GM19455 (cell line): ENCODE measurements at regions not wholly inside any gene's neighbourhood (a gene's known extent, or its start where the extent isn't known, plus 50 kb on each side); places are given as distances from the start of the nearest gene placed in this dataset.
"Not testable (repeated sequence)": the region's sequence is repeated elsewhere in the genome, so short reads cannot be mapped to it uniquely, and the experiment has no call there.

Experiments
- ATAC-seq: cut with Tn5 transposase; IDR thresholded peaks from one replicate; pipeline ENCODE4 v1.9.1; 2021; ENCODE audit not compliant: unreplicated experiment

- ATAC-seq, result no peak
These were observed 163.2 kb upstream of the LMCD1 start for GRCh38 chr3:8338424-8338823.

GRCh38 chr3:8341821-8342247, 159.8 kb upstream of the LMCD1 start:
- ATAC-seq, result no peak

GRCh38 chr3:8343058-8343457, 158.6 kb upstream of the LMCD1 start:
- ATAC-seq, result no peak

GRCh38 chr3:8345398-8345797, 156.2 kb upstream of the LMCD1 start:
- ATAC-seq, result no peak

- ATAC-seq, result no peak
These were observed 153.5 kb upstream of the LMCD1 start for GRCh38 chr3:8348076-8348475.

GRCh38 chr3:8352475-8352874, 149.1 kb upstream of the LMCD1 start:
- no peak for ATAC-seq

GRCh38 chr3:8353364-8353763, 148.3 kb upstream of the LMCD1 start:
- no peak for ATAC-seq

GRCh38 chr3:8355346-8355745, 146.3 kb upstream of the LMCD1 start:
- no peak for ATAC-seq

- not testable (repeated sequence) for ATAC-seq
These were observed 145.6 kb upstream of the LMCD1 start for GRCh38 chr3:8356066-8356465.

GRCh38 chr3:8357859-8358258, 143.8 kb upstream of the LMCD1 start:
- ATAC-seq, result no peak

GRCh38 chr3:8359133-8359532, 142.5 kb upstream of the LMCD1 start:
- no peak for ATAC-seq

GRCh38 chr3:8363200-8363599, 138.4 kb upstream of the LMCD1 start:
- ATAC-seq, result no peak

- no peak for ATAC-seq
These were observed 136.1 kb upstream of the LMCD1 start for GRCh38 chr3:8365541-8365940.

- ATAC-seq, result no peak
These were observed 135.3 kb upstream of the LMCD1 start for GRCh38 chr3:8366219-8366810.

- no peak for ATAC-seq
These were observed 133.0 kb upstream of the LMCD1 start for GRCh38 chr3:8368598-8368997.

GRCh38 chr3:8369638-8370037, 132.0 kb upstream of the LMCD1 start:
- no peak for ATAC-seq

- ATAC-seq, result no peak
These were observed 130.5 kb upstream of the LMCD1 start for GRCh38 chr3:8371085-8371551.

GRCh38 chr3:8371960-8372463, 129.6 kb upstream of the LMCD1 start:
- ATAC-seq, result no peak

GRCh38 chr3:8380904-8381704, 120.5 kb upstream of the LMCD1 start:
- no peak for ATAC-seq

GRCh38 chr3:8385848-8386620, 115.6 kb upstream of the LMCD1 start:
- no peak for ATAC-seq

GRCh38 chr3:8387571-8387970, 114.1 kb upstream of the LMCD1 start:
- ATAC-seq, result no peak

GRCh38 chr3:8399686-8400085, 101.9 kb upstream of the LMCD1 start:
- no peak for ATAC-seq
